NCI-H82 treated with DMSO at 0.1 percent for 48 hours (cell line): ENCODE measurements at regions not wholly inside any gene's neighbourhood (a gene's known extent, or its start where the extent isn't known, plus 50 kb on each side); places are given as distances from the start of the nearest gene placed in this dataset.

Experiments used
- DNase-seq: peaks from one replicate; lab custom pipeline; 2025; ENCODE audit not compliant: unreplicated experiment; lab: John Stamatoyannopoulos, UW

DNA sequence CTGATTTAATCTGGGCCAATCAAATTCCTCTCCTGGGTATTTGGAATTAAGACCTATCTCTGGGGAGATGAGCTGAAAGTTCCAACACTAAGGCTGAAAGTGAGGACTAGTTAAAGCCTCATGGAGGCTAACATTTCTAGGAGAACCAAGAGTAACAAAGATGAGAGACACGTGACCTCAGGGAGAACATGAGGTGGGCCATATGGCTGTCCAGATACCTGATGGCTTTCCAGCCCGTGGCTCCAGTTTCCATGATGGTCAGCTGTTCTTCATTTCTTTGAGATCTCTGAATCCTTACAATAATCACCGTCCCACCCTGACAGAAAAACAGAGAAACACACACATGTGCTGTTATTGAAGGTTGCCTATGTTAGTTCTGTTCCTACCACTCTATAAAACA is 66.1 kb downstream of the LEPR start:
- no peak for DNase-seq

DNA sequence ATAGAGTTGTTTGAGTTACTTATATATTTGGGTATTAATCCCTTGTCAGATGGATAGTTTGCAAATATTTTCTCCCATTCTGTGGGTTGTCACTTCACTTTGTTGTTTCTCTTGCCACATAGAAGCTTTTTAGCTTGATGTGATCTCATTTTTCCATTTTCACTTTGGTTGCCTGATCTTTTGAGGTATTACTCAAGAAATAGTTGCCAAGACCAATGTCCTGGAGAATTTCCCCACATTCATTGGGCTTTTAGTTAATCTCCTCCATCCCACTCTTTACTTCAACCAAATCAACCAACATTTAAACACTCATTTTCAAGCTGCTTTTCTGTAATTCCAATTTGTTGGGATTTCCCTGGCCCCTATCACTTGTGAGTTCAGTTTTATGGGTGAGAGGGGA is 69.0 kb downstream of the LEPR start:
- no peak for DNase-seq

DNA sequence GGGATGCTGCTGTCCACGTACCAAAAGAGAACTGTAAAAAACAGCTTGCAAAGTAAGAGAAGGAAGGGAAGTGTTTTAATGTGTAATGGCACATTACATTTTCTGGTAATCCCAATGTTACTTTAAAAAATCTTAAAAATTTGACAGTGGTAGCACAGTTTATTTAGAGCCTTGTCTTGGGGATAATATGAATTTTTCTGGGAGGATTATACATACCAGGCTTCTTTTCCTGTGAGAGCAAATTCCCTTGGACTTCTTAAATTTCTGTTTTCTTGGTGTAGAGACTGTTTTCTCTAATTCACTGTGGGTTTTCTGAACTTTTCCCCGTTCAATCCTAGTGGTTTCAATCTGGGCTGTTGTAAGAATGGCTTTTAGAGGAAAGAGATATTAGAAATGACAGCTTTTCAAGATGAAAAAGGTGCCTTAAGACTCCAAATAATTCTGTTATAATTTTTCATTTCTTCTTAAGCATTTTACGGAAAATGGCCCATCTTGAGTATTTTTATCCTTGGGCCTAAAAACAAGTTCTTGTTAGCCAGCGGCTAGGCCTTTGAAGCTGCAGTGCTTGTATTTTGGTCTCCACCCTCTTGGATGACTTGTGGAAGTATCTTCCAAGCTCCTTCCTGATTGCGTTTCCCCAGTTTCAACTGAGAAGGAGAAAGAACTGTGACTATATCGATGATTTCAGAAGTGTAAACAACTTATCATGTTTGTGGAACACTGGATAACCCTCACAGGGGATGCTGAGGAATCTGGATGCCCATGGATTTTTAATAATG is 70.0 kb downstream of the LEPR start:
- no peak for DNase-seq

DNA sequence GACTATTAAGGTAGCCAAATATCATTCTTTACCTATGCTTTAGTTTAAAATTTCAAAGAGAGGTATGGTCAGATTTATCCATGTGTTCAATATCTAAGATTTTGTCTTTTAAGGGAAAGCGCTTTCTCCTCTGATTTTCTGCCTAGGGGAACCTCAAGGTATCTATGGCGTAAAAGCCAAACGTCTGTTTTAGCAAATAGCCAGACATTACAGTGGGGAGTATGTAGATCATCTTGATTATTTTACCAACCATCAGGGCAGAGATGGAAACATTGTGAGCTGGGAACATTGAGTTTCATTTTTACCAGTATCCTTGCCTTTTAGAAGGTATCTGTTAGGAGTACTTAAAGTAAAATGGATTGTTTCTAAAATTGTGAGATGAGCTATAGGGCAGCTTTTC is 71.0 kb downstream of the LEPR start:
- no peak for DNase-seq

DNA sequence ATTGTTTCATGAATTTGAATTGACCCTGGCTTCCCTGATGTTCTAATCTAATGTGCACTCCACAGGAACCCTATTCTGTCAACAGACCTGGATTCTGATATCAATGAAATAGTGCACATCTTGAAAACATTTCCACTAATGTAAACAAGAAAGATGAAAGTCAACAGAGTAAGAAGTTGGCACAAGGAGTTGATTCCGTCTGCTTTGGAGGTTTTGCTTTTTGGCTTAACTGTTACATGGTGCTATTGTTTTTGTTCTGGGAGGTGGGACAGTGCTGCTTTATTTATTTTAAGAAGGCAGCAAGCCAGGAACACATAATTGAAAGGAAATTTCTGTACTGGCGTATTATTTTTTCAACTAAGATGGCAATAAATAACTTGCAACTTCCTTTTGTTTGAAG is 73.3 kb downstream of the LEPR start:
- no peak for DNase-seq

DNA sequence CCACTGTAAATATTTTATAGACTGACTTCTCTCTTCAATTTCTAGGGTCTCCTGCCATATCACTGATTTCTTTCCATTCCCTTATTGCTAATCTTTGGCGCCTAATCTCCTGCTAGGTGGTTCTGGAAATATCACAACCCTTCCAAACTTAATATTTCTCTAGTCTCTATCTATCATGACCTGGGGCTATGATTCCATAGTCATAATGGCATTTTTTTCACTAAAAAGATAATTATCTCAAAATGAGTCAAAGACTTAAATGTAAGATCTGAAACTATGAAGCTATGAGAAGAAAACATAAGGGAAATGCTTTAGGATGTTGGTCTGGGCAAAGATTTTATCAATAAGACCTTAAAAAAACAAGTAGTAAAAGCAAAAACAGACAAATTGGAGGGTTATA is 74.2 kb downstream of the LEPR start:
- DNase-seq, result no peak

DNA sequence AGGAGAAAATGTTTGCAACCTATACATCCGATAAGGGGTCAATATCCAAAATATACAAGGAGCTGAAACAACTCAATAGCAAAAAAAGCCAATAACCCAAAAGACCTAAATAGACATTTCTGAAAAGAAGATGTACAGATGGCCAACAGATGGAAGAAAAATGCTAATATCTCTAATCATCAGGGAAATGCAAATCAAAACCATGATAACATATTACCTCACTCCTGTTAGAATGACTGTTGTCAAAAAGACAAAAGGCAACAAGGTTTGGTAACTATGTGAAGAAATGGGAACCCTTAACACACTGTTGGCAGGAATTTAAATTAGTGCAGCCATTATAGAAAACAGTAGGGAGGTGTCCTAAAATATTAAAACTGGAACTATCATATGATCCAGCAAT is 74.7 kb downstream of the LEPR start:
- no peak for DNase-seq

DNA sequence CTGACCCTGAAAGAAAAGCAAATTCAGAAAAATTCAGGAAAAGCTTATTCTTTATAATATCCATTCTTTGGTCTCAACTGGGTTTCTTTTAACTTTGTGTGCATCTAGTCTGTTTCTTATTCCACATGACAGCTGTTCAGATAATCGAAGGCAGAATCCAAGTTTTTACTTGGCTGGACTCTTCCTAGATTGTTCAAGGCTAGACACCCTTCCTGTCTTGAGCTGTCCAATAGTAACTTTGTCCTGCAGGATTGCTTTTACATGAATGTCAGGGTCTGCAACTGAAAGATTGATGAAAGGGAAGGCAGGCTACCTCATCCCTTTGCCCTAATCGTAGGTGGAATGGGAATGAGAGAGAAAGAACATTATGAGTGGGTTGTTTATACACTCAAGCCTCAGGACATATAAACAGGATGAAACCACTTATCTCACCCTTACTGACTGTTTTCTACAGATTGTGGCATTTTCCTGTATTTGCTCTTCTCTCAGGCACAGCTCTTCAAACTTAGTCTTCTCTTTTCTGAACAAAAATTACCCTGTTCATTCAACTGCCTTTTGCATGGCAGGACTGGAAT is 76.9 kb downstream of the LEPR start:
- no peak for DNase-seq

DNA sequence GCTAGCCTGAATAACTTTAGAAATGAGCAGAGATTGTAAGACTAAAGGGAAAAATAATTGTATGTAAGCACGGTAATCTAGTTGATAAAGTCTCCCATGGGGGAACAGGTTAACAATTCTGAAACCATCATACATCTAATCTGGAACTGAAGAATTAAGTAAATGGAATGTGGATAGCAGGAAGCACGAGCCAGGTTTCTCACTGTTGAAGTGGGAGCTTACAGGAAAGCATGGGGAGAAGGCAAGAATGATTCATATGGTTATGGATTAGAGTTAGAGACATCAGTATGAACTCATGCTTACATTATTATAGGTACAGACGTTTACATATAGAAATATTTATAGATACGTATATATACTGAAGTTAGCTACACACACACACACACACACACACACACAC is 83.0 kb downstream of the LEPR start:
- no peak for DNase-seq

DNA sequence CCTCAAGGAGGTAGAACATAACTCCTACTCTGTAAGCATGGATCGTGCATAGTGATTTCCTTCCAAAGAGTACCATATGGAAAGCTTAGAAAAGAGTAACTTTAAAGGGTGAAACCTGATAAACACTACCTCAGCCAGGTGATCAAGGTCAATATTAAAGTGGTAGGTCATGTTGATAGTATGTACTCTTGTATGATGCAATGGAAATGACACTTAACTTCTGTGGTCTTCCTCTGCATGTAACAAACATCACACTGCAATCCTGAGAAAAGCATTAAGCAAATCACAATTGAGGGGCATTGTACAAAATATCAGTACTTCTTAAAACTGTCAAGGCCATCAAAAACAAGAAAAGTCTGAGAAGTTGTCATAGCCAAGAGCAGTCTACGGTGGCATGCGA is 83.8 kb downstream of the LEPR start:
- DNase-seq, result no peak

DNA sequence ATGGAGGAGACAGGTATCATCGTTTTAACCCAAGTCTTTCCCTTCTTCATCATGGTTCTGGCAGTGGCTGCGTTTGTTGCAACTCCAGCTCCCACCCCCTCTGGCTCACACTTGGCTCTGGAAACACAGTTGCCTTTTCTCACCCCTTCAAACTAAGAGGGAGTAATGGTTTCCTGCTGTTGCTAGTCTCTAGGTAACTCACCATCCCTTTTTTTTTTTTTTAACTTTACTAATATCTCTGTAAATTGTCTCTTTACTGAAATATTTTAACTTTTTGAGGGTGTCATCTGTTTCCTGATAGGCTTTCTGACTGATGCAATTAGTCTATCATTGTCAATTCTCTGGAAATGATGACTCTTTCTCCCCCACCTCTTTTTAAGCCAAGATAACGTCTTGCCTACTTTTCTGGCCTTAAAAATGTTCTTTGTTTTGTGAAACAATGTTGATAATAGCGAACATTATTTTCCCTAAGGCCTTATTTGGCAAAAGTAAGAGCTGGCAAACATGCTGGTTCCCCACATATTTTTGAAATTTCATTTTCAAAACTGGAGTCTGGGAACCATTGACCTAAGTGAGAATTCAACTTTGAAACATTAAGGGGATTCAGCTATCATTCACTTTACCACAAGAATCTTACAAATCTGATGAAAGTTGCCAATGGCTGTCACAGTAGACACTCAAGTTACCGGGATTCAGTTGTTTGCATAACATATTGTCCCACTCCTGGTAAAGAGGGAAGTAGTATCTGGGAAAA is 85.3 kb downstream of the LEPR start:
- DNase-seq, result no peak

DNA sequence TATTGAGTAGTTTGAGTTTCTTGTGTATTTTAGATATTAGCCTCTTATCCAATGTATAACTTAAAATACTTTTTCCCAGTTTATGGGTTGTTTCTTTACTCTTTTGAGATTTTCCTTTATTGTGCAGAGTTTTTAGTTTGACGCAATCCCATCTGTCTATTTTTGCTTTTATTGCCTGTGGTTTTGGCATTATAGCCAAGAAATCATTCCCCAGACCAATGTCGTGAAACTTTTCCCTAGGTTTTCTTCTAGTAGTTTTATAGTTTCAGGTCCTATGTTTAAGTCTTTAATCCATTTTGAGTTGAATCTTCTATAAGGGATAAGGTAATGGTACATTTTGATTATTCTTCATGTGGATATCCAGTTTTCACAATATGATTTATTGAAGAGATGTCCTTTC is 87.6 kb downstream of the LEPR start:
- DNase-seq, result no peak

DNA sequence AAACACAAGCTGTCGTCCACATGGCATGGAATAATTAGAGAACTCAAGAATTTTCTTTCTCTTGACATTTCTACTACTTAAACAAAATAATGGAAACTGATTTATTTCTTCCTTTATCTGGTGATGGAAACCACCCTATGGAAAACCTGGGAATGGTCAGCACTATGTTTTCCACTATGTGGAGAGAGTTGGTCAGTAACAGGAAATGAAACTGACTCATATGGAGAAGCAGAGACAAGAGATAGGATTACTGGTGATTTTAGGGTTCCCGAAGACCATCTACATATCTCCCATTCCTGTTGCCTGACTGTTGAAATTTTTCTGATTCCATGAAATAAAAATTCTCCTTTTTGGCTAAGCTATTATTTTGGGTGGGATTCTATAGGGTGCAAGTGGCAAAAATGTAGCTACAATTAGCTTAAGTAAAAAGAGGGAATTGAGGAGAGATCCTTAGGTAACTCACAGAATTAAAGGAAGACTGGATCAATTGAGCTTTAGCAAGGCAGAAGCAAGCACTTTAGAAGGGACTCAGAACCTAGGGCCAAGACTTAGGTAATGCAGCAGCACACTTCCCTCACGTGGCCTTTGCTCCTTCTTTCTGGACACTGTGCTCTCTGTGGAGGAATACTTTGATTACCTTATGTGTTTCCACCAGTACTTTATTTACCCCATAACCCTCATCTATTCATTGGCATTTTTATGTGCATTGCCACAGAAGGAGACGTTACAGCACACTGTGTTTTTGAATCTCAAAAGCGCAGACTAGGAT is 89.6 kb downstream of the LEPR start:
- no peak for DNase-seq

DNA sequence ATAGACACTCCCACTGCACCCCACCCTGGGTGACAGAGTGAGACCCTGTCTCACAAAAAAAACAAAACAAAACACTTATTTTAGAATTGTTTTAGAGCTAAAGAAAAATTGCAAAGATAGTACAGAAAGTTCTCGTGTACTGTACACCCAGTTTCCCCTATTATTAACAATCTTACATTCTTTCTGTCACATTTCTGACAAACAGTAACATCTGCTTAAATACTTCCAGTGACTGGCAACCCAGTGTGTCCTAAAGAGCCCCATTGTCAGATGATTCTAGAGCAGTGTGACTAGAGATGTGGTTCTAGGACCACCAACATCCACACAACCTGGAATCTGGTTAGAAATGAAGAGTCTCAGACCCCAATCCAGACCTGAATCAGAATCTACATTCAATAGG is 90.5 kb downstream of the LEPR start:
- DNase-seq, result no peak

DNA sequence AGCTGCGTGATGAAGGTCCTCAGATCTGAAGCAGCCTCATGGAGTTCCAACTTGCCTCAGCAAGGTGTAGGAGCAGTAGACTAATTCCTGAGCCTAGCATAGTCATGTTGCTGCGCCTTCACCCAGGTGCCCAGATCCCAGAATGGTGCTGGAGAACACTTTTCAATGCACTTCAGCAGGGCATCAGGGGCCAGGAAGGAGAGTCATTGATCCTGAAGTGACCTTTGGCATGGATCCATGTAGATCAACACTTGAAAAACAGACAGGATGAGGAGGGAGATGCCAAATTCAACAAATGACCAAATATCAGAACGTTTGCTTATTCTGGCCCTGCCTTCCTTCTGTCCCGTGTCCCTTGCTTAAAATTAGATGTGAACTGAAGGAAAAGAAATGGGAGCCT is 91.9 kb downstream of the LEPR start:
- no peak for DNase-seq

DNA sequence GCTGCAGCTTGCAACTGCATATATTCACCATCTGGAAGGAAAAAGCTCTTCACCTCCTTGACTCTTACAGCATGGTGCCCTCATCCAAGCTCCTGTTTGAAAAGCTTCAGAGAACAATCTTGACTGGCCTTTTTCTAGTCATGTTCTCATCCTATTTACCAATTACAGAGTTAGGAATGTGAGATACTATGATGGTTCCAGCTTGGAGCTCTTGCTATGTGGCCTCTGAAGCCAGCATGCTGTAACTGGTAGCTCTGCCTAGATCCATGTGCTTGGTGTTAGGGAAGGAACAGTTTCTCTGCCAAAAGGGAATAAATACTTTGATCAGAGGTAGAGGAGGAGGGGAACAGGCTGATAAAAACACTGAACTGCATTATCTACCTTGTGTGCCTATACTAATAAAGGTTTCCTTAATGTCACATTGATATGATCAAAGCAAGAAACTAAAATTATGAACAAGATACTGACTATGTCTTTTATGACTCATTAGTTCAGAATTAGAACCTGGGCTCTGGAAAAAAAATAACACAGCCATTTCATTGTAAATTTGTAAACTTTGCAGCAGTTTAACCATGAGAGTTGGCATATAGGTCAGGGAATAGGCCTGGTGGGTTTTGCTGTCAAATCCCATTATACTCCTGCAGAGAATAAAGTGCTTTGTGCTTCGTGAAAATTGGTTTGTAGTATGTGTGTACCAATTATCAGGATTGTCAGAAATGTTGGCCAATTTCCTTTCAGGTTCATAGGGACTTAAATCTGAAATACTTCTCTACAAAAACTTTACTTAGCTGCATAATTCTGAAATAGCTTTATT is 92.7 kb downstream of the LEPR start:
- no peak for DNase-seq

DNA sequence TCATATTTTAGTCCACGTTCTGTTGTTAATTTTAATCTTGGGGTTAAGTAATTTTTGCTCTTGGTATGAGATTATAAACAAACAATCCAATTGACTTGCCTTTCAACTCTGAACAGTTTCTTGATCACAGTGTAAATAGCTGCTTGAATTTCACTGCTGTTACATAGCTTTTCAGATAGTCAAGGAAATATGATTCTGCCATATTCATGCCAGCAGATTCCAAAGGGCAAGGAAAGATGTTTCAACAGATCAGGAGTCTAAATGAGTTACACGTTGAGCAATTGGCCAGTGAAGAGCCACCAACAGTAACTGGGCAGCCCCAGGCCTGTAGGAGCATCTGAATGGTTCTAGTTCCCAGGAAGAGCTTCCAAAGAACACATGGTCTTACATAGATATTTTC is 93.6 kb downstream of the LEPR start:
- DNase-seq, result no peak

DNA sequence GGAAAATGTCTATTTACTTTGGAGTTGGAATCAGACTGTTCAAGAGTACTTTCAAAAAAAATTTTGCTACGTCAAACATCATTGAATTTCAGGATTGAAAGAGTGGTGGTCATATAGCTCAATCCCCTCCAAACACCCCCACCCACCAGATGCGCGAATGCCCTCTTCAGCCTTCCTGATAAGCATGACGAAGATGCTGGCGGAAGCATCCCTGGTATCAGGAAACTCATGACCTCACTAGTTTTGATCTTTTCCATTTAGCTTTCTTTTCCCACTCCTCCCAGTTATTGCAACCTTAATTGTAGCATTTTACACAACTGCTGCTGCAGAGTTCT is 104.4 kb downstream of the LEPR start:
- no peak for DNase-seq

DNA sequence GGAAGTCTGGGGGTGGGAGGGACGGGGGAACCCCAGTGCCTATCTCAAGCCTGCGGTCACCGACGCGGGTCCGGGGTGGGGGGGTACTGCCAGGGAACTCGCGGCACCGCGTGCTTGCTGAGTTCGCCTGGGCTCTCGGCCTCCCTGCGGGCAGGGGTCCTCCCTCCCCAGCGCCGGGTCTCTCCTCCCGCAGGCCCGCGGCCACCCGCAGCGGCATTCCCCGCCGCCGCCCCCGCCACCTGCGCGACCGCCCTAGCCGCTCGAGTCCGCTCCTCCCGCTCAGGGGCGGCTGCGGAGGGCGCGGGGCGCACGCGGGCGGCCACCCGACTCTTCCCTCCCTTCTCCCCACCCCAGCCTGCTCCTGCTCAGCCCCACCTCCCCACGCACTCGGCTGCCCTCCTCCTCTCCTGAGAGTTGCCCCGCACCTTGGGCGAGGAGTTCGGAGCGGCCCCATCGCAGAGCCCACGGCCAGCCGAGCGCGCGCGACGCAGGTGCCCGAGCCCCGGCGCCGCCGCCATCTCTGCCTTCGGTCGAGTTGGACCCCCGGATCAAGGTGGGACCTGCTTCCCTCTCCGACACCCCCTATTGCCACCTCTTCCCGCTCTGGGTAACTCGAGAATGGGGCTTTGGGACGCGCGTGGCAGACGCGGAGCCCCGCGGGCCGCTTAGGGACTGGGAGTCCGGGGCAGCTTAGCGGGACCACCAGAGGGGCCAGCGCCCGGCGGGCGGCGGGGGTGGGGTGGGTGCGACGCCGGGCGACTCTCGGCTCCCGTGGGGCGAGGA is 105.0 kb downstream of the LEPR start:
- DNase-seq, result no peak

DNA sequence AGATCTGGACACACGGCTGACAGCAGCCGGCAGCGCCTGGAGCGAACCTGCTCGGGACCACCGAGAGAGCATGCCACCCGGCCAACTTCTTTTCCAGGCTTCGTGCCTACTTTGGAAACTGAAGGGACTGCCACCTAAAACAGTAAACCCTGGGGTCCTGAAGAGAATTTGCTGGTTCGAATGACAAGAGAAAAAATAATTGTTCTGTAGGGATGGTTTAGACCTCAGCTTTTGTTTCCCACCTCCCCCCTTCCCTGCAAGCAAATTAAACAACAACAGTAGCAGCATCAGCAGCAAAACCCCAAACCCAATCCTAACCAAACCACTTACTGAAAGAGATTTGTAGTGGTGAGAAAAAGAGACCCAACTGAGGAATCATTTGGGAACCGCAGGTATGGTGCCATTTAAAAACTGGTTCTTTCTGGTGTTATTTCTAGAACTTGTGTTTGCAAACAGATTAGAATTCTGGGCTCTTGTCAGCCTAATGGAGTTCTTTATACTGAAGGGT is 105.6 kb downstream of the LEPR start:
- no peak for DNase-seq
